HK-2 (cell line): ENCODE measurements at regions not wholly inside any gene's neighbourhood (a gene's known extent, or its start where the extent isn't known, plus 50 kb on each side); places are given as distances from the start of the nearest gene placed in this dataset.

ENCODE experiments used
- DNase-seq: peaks from one replicate; pipeline ENCODE4 v3.0.0-alpha.2; 2018; ENCODE audit not compliant: unreplicated experiment

GRCh38 chr2:14520385-14520945 is 112.1 kb upstream of the LRATD1 start:
- DNase-seq = no peak

DNA sequence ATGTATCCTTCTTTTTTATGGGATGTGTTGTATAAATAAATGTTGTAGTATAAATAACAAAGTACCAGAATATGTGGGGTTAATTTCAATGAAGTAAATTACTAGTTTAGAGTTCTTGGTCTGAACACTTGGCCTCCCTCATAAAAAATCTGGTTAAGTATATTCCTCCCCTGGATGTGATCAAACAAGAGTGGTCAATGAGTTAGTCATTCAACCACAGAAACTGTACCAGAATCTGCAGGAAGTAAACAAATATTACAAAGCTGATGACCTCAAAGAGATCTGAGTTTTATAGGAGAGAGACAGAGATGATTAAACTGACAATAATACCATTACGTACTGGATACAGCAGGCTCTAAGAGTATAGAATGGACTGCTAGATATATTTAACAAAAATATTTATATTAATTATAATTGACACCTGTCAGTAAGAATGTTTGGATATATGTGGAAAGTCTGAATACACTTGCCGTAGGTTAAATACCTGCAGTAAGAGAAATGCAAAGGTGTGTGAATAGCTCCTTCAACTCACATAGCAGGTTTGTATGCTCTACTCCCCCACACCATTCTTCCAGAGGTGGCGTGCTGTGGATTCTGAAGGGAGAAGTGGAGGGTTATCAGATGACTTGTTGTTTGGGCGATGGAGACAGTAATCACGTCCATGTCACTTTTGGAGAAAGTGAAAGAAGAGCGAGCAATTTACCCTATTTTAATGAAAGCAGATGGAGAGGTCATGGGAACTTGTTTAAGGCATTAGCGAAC is 108.3 kb upstream of the LRATD1 start:
- DNase-seq = no peak

- no peak for DNase-seq
Observed at GRCh38 chr2:14524803-14525080, 107.8 kb upstream of the LRATD1 start.

- no peak for DNase-seq
Observed at GRCh38 chr2:14530506-14530905, 102.0 kb upstream of the LRATD1 start.

DNA sequence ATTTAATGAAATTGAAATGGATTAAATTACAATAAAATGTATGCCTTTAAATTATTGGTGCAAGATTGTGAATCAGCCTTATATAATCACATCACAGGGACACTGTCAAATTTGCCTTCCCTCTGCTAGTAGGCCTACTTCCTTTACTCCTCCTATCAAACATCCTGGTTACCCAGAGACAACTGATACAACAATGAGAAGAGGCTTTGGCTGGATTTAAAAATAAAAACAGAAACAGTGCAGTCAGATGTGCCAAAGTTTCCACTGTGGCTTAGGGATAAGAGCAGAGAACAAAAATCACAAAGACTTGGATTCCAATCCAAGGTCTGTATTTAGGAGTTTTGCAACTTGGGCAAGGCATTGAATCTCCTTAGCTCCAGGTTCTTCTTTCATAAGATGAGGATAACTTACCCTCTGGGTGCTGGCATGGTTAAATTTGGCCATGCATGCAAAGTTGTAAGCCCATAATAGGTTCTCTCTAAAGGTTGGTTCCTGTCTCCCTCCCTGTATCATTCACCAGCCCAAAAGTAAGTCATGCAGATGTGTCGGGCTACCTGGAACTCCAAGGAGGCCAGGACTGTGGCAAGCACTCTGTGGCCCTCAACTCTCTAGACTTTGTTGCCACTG is 99.3 kb upstream of the LRATD1 start:
- DNase-seq = no peak

DNA sequence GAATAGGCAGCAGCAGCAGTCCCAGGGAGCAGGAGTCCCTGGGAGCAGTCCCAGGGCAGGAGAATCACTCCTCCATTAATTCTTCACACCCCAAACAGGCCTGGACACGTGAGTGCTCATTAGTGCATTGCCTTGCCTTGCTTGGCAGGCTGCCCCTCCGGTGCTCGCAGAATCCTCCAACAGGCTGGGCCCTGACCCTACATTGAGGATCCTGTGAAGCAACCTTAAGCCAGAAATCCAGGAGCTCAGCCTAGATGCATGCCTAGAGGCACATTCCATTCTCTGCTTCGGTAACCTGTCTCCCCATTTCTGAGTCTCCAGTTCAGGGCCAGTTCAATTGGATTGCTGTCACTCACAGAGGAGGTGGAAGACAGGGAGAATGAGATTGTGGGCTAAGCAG is 97.4 kb upstream of the LRATD1 start:
- DNase-seq = no peak

DNA sequence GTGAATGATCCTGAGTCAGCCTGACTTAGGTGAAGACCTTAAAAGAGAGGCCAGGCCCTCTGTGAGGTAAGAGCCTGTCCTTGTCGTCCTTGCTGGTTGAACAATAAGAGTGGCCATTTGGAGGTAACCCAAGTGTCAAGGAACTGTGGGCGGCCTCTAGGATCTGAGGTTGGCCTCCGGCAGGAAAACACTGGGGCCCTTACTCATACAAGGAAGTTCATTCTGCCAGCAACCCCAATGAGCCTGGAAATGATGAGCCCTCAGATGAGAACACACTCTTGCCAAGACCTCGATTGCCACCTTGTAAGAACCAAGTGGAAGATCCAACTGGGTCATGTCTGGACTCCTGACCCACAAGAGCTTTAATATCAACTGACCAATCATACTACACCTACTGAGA is 95.5 kb upstream of the LRATD1 start:
- DNase-seq = no peak

DNA sequence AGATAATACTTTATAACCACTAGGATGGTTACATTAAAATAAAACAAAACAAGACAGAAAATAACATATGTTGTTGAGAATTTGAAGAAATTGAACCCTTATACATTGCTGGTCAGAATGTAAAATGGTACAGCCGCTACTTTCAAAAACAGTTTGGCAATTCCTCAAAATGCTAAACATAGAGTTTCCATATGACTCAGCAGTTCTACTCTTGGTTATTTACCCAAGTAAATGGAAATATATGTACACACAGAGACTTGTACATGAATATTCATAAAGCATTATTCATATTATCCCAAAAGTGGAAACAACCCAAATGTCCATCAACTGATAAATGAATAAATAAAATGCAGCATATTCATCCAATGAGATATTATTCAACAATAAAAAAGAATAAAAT is 92.5 kb upstream of the LRATD1 start:
- DNase-seq = no peak

DNA sequence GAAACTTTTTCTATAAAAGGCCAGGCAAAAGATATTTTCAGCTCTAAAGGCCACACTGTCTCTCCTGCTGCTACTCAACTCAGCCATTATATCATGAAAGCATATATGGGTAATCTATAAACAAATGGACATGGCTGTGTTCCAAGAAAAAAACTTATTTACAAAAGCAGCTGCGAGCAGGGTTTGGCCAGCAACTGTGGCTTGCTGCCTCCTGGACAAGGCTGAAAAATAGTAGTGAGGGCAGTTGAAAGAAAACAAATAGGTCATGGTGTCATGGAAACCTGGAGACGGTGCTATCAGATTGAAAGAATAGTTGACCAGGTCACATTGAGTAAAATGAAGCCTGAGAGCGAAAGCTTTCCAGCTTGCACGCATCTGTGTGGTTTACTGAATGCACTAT is 89.2 kb upstream of the LRATD1 start:
- DNase-seq = no peak

DNA sequence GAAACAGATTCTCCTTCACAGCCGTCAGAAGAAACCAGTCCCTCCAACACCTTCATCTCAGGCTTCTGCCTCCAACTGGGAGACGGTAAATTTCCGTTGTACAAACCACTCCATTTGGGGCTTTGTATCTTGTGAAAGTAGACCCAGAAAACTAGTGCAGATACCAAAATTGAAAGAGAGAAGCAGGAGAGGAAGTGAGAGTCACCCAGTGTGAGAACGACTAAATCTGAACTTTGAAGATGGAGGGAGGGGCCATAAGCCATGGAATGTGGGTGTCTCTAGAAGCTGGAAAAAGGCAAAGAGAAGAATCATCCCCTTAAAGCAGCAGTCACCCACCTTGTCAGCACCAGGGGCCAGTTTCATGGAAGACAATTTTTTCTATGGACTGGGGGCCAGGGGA is 88.3 kb upstream of the LRATD1 start:
- DNase-seq = no peak

GRCh38 chr2:14547830-14548229 is 84.7 kb upstream of the LRATD1 start:
- DNase-seq = no peak

DNA sequence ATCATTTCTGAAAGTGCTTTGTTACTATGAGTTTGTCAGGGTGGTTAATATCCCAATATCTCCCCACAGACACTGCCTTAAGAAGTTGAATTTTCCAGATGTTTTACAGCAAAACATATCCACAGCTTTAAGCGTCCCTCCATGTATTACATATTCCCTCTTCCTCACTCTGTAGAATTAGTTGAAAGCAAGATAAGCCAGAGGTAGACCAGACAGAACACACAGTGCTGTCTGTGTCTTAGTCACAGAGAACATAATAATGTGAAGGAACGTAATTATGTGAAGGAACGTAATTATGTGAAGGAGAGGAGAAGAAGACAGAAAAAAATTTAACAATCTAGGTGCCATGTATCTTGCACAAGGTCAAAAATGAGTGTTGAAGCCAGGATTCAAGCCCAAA is 81.9 kb upstream of the LRATD1 start:
- no peak for DNase-seq

- no peak for DNase-seq
Observed at GRCh38 chr2:14551069-14551468, 81.4 kb upstream of the LRATD1 start.

DNA sequence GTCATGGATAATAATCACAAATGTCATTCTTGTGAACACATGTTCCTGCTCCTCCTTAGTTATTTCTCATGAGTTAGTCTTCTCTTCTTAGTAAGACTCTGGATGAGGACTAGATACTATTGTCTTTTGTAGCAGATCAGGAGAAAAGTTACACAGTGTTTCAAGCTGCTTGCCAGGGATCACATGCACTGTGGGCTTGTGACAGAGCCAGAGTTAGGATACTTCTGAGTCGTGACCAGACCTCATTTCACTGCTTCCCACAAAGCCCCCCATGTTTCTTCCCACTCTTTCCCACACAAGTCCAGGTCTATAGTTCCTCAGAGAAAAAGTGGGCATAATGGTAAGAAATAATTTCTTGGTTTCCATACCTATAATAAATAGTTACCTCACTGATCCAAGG is 80.2 kb upstream of the LRATD1 start:
- DNase-seq = no peak

GRCh38 chr2:14552818-14553217 is 79.7 kb upstream of the LRATD1 start:
- DNase-seq = no peak

DNA sequence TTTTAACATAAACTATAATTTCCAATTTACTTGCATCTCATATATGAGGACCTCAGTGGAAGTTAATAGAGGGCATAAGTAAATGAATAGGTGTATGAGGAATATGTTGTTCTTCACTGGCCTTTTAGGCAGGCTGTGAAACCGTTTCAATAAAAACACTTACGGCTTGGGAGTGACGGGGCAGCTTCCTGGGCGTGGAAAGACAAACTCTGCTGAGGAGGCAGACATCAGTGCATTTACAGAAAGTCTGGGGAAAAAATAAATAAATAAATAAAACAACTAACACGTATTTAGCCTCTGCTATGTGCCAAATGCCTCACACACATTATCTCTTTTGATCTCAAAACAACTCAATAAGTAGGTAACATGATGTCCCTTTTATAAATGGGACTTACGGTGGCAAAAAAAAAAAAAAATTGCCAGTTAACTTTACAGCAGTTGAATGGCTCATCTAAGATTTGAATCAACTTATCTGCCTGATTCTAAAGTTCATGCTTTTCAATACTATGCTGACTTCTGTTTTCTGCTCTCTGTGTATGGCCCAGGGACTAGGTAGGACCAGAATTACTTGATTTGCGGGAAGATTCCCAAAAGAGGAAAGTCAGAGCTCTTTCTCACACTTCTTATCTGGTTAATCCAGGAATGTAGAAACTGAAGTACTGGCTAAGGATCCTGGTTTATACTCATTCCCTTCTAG is 77.5 kb upstream of the LRATD1 start:
- DNase-seq = no peak

DNA sequence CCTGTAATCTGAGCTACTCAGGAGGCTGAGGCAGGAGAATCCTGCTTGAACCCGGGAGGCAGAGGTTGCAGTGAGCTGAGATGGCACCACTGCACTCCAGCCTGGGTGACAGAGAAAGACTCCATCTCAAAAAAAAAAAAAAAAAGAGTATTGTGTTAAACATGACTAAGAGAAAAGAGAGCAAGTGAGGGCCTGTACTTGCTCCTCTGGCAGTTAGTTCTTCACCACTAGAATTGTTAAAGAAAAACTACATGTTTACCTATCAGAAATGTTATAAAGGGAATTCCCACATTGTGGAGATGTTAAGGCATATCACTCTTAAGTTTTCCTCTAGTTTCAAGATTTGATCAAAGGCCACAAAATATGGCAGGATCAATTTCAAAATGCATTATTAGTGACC is 75.4 kb upstream of the LRATD1 start:
- no peak for DNase-seq

GRCh38 chr2:14557916-14558315 is 74.6 kb upstream of the LRATD1 start:
- DNase-seq = no peak

GRCh38 chr2:14558335-14558919 is 74.1 kb upstream of the LRATD1 start:
- DNase-seq = no peak

GRCh38 chr2:14560716-14561115 is 71.8 kb upstream of the LRATD1 start:
- DNase-seq = no peak

DNA sequence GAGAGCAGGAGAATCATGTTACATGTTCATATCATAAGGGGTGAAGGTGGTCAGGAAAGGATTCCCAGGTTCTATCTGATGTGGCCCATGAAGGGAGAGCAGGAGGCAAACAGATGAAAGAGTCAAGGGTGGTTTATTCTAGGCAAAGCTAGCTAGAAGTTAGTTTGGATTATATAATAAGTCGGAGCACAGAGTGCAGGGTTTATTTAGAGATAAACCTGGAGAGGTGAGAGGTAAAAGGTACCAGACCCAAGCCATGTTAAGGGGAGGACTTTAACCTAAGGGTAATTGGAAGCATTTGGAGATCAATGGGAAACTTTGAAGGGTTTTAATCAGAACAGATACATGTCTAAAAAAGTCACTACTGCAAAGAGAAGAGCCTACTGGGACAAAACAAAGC is 69.2 kb upstream of the LRATD1 start:
- DNase-seq = no peak

DNA sequence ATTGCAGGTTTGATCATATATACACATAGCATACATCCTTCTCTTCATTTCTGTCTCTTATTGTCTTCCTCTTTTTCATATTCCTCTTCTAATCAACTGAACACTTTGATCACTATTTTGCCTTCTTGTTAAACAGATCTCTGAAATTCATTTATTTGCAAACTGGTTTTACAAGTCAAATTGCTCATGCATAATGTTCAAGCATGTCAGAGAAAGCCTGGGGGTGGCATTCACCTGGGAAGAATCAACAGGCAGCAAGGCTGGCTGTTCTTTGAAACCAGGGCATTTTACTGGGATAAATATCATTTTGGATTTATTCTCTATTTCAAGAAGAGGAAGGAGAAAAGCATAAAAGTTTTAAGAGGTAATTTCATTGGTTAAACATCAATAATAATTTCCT is 66.9 kb upstream of the LRATD1 start:
- no peak for DNase-seq

DNA sequence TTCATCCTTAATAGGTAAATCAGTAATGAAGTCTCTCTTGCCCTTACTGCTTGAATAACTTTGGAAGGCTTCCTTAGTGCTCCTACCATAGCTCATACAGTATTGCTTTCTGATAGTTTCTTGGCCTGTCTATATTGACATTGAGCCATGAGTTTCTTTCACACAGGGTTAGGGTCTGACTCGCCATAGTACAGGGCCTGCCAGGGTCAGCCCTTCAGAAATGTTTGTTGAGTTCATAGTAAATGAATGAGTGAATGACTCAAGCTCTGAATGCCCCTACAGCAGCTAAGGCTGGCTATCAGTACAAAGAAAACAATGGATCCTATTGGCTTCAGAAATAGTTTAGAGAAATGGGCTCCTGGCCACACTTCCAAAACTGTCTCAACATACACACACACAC is 65.0 kb upstream of the LRATD1 start:
- no peak for DNase-seq
